NCI-H1092 (cell line): ENCODE measurements at regions not wholly inside any gene's neighbourhood (a gene's known extent, or its start where the extent isn't known, plus 50 kb on each side); places are given as distances from the start of the nearest gene placed in this dataset.
"Not testable (repeated sequence)": the region's sequence is repeated elsewhere in the genome, so short reads cannot be mapped to it uniquely, and the experiment has no call there.

Experiments
- DNase-seq: peaks from one replicate; lab custom pipeline; 2025; lab: John Stamatoyannopoulos, UW

DNA sequence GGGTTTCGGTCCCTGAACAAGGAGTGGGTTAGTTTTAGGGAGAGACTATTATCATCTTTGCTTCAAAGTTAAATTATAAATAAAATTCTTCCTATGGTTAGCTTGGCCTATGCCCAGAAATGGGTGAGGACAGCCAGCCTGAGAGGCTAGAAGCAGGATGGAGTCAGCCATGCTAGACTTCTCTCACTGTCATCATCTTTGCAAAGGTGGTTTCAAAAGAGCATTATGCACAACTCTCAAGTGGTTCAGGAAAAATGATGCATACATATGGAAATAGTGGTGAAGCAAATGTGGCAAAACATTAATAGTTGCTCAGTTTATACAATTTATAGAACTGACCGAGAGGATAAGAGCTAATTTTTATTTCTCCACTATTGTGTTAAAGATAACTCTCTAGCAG lies 124.3 kb upstream of the FOXN2 start:
- DNase-seq = no peak

DNA sequence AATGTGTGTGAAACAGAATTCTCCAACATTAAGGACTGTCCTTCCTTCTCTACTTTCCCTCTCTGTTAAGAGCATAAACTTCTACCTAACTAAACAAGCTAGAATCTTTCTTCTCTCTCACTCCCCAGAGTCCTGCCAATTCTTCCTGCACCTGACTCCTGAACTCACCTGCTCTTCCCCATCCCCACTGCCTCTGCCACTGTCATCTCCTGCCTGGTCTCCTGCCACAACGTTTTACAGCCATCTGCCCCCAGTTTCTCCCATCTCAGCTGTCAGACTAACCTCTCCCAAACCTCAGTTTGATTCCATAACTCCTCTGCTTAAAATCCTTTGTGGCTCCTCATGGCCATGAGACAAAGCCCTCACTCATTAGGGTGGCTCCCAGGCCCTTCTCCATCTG lies 119.8 kb upstream of the FOXN2 start:
- DNase-seq = no peak

DNA sequence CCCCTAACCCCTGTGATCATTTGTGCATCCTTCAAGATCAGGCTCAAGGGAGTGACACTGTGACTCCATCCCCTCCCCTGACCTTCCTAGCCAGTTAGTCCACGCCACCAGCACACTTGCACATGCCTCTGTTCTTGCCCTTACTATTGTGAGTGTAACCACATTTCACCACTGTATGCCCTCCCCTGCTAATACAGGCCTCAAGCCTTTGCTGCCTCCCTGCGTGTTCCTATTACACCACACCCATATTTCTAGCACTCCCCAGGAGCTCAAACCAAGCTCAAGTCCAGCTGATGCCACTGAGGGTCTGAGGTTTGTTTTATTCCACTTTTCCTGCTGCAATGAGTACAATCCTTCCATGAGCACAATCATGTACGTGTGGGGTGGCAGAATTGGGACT lies 119.3 kb upstream of the FOXN2 start:
- DNase-seq = no peak

DNA sequence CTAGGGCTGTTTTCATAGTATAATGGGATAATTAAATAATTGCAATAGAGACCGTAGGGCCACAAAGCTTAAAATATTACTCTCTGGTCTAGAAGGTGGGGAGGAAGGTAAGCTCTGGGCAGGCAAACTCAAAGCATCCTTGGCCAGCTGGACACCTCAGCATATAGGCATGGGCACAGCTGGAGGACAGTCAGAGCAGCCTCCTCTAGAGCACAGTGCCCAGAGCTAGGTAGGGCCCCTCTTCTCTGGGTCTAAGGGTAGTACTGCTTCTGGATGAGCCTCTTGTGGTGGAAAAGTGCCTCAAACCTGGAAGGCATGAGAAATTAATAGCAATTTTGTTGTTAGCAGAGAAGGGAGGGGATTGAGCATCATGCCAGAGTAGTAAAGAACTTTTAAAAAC lies 116.9 kb upstream of the FOXN2 start:
- DNase-seq = no peak

DNA sequence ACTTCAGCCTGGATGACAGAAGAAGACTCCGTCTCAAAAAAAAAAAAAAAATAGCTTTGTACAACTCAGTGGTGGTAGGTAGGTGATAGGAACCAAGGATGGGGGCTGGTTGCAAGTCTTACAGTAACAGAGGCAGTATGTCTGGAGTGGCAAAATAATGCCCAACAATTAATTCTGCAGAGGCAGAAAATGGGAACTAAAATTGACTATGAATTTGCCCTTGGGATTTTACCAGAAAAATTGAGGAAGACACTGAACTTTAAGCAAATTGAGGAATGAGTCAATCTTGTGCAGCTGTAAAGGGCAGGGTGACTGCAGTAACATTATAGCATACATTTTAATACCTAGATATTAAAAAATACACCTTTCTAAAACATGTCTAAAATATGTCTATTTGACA lies 116.1 kb upstream of the FOXN2 start:
- no peak for DNase-seq

DNA sequence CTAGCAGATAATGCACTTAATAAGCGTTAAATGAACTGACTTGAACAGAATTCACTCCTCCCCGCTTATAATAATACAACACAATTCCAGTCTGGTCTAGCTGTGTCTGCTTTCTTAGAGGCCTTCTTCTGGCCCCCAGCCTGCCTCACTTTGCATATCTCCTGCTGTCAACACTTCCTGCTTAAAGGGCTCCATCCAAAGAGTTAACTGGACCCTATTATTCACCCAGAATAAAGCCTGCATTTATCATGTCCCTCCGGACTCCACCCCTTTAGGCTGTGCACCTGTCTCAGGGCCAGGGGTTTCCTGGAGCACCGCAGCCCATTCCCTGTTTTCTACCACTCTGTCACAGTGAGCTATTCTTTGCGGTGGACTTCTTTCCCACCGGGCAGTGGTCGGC lies 115.4 kb upstream of the FOXN2 start:
- DNase-seq = no peak

DNA sequence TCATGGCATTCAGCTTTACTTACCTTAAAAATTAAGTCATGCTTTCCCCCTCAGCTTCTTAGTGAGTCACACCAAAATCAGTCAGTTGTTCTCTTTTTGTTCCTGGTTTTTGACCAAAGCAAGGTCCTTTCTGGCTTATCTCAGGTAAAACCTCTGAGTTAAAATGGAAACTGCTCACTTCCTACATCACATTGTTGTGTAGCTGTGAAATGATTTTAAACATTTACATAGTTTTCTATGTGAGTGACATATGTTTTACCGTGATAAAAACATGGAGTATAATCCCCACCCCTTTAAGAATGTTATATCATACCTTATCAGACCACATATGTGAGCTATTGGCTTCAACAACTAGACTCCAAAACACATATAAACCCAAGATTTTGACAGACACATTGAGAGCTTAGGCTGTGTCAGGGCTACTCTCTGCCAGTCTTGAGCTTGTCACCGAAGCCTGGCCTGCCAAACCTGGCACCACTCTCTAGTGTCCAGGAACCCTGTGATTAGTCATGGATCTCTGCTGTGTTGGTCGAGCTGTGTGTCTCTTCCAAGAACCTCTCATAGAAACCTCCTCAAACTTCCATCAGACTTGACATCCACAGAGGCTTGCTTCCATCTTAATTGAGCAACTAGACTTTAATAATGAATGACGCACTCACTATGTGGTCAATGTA lies 113.7 kb upstream of the FOXN2 start:
- DNase-seq = no peak

DNA sequence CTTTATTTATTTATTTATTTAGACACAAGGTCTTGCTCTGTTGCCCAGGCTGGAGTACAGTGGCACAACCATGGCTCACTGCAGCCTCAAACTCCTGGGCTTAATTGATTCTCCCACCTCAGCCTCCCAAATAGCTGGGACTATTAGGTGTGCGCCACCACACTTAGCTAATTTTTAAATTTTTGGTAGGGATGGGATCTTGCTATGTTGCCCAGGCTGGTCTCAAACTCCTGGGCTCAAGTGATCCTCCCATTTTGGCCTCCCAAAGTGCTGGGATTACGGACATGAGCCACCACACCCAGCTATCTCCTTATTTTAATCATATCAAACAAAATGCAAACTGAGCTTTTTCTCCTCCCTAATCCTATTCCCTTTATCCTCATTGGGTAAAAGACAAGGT lies 113.0 kb upstream of the FOXN2 start:
- DNase-seq = not testable (repeated sequence)

DNA sequence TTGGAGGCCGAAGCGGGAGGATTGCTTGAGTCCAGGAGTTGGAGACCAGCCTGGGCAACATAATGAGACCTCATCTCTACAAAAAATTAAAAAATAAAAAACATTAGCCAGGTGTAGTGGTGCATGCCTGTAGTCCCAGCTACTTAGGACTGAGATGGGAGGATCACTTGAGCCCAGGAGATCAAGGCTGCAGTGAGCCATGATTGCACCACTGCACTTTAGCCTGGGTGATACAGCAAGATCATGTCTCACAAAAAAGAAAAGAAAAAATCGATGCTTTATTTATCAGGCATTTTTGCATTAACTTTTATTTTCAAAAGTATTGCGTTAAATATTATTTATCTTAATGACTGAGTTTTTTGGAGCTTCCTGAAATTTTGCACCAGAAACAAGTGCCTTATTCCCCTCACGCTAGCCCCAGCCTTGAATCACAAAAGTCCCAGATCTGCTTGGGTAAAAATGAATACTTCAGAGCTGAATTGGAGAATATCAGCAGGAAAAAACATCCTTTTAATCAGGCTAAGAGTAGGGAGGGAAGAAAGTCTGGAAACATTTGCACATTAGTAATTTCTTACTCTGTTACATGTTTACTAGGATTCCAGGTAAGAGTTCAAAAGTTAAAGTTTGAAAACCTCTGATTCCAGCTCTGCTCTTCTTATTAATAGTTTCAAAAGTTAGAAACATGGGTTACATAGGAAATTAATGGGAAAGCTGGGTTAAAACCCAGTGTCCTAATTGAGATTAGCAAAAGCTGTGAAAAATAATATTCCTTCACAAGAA lies 111.4 kb upstream of the FOXN2 start:
- DNase-seq = no peak

DNA sequence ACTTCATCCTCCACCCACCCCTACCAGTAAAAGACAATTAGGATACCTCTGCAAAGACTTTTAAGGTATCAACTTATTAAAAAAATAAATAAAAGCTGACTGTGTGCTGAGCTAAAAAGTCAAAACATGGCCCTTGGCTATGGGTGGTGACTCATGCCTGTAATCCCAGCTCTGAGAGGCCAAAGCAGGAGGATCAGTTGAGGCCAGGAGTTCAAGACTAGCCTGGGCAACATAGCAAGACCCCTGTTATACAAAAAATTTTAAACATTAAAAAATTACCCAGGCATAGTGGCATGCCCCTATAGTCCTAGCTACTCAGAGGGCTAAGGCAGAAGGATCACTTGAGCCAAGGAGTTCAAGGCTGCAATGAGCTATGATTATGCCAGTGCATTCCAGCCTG lies 110.8 kb upstream of the FOXN2 start:
- DNase-seq = no peak

DNA sequence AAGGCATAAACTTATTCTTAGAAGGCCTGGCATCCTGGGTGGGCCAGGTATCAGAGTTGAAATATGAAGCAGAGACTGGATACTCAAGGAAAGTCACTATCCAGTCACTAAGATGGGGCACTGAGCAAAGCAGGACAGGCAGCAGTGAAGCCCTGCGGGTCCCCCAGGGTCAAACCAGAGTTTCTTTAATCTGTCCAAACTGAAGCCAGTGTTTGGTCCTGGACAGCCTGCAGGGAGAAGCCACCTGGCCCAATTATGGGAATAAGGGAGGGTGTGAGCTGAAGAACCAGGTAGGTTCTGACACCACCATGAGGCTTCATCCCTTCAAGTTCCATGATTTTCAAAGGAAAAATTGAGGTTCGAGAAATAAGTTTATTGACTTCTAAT lies 109.7 kb upstream of the FOXN2 start:
- no peak for DNase-seq

DNA sequence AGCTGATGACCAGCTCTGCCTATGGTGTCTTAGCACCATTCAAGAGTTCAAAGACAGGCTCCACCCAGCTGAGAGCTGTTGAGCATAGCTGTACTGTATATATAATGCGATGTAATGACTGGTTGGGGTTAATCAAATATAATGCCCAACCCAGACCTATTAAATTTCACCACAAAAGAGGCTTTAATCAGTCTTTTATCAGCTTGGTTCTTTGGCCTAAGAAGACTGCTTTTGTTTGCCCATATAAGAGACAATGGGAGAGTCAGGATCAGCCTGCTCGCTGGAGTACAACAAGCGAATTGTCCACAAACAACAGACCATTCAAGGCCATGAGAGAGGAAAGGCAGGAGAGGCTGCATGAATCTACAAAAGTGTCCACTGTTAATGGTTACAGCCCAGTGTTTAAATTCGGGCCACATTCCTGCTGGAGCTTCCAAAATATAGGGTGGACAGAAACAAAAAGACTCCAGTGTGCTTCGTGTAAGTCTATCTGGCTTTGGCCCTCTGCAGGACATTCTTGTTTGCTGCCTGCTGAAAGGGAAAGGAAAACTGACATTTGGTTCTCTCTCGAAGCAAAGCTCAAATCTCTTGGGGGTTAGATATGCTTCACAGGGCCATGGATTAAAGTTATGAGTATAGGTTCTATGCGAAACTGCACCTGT lies 109.2 kb upstream of the FOXN2 start:
- DNase-seq = no peak

DNA sequence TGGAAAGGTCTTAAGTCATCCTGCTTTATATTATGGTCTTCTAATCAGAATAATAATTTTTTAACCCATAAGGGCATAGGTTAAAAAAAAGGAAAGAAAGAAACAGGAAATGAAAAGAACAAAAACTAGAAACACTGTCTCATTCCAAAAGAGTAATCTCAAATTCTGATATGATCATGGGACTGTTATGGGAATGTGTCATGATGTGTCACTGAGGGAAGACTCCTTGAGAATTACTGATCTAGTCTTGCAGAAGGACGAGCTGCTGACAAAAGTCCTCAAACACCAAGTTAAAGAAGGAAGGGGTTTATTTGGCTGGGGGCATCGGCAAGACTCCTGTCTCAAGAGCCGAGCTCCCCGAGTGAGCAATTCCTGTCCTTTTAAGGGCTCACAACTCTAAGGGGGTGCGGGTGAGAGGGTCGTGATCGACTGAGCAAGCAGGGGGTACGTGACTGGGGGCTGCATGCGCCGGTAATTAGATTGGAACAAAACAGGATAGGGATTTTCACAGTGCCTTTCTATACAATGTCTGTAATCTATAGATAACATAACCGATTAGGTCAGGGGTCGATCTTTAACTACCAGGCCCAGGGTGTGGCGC lies 108.3 kb upstream of the FOXN2 start:
- not testable (repeated sequence) for DNase-seq

DNA sequence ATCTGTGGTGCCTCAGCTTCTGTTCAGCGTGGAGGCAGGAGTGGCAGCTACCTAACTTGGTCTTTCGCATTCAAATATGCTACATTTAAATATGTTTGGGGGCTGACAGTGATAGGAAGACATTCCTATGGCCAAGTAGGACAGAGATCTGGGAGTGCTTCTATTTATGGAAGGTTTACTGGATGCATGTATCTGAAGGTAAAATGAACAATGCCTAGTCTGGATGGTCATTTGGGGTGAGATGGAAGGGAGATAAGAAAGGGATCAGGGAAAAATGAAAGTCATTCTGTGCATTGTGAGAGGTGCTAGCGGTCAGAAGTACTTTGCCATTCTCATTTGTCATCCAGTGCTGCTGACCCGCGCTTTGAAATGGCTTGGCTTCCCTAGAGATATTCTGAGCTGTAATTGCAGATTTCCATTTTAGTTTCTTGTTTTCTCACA lies 107.3 kb upstream of the FOXN2 start:
- DNase-seq = no peak

DNA sequence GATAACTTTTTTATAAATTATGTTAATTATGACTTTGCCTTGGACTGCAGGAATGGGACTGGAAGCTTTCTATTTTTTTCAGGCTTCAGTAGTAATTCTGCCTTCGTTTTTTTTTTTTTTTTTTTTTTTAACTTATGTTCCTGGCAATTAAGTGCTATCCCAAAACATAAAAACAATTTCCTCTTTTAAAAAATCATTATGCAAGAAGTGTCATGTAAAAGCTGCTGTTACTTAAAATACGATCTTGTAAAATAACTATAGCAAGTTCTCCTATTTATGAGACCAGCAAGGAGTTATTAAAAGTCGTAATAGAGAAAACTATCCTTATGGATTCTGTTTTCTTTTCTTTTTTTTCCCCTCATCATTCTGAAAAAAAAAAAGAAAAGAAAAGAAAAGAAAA lies 106.6 kb upstream of the FOXN2 start:
- no peak for DNase-seq

DNA sequence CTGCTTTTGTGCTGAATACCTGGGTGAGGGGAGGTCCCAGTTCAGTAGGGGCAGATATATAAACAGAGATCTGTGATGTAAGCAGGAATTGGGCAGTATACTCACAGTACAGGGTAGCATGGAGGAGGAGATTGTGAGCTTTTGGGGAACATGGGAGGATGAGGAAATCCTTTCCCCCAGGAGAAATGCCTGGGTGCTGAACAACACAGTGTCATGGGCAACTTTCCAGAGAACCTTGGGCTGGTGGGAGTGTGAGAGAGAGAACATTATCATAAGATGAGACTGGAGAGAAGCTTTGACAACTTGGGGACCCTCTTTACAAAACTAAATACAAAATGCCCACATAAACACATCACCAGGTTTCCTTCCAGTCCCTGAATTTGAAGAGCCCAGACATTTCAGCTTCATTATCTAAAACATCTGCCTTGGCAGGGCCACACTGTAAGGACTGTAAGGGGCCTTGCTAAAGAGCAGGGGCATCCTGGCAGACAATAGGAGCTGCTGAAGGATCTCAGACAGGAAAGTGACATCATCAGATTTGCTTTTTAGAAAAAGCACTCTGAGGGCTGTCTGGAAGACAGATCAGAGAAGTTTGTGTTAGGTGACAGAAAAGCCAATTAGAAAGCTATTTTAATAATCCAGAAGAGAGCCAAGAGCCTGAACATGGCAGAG lies 105.1 kb upstream of the FOXN2 start:
- DNase-seq = no peak

DNA sequence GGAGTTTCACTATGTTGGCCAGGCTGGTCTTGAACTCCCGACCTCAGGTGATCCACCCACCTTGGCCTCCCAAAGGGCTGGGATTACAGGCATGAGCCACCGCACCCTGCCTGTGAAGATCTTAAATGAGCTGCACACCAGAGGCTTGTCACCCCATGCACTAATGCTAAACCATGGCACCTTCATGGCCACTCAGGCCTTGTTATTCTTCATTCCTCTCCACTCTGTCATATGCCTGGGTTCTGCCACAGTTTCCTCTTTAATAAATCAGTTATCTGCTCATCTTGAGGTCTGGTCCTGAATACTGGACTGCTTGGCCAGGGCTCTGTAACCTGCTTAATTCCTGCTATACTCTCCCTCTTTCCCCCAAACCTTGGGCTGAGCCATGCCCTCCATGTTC lies 104.3 kb upstream of the FOXN2 start:
- DNase-seq = no peak

DNA sequence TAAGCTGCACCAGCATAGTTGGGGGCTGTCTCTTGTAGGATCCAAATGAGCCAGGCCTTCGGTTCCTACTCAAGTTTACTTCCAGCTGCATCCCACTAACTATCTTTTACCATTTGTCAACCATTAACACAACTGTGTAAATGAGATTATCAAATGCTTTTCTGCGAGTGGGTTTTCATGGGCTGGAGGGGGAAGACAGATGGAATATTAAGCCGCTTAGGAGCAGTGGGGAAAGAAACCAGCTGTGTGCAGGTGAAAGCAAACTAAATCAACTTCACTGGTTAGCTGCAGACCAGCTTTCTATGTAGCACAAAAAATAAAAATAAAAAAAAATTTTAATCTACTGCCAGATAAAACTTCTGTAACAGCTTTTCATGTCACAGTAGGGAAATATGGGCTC lies 100.8 kb upstream of the FOXN2 start:
- DNase-seq = no peak

DNA sequence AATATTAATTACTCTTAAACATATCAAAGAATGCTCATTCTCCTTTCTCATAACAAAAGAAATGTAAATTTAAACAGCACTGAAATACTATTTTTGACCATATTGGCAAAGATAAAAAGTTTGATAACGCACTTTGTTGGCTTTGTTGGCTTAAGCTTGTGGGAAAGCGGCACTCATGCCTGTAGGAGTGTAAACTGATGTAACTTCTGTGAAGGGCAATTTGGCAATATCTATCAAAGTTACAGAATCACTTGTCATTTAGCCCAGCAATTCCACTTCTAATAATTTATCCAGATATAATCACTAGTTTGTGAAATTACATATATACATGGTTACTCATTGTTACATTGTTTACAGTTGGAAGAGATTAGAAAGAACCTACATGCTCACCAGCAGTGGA lies 96.3 kb upstream of the FOXN2 start:
- no peak for DNase-seq

DNA sequence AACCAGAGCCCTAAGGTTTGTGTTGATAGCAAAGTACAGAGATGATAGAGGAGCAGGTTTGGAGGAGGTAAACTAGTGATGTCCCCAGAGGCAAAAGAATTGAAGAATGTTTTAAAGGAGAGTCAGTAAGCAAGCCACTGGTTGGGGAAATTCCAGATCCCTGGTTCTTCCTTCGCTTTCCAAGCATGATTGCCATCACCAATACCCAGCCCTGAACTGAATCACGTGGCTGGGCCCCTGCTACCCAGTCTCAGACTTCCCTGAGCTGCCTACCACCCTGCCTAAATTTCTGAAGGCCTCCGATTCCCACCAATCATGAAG lies 95.3 kb upstream of the FOXN2 start:
- no peak for DNase-seq

DNA sequence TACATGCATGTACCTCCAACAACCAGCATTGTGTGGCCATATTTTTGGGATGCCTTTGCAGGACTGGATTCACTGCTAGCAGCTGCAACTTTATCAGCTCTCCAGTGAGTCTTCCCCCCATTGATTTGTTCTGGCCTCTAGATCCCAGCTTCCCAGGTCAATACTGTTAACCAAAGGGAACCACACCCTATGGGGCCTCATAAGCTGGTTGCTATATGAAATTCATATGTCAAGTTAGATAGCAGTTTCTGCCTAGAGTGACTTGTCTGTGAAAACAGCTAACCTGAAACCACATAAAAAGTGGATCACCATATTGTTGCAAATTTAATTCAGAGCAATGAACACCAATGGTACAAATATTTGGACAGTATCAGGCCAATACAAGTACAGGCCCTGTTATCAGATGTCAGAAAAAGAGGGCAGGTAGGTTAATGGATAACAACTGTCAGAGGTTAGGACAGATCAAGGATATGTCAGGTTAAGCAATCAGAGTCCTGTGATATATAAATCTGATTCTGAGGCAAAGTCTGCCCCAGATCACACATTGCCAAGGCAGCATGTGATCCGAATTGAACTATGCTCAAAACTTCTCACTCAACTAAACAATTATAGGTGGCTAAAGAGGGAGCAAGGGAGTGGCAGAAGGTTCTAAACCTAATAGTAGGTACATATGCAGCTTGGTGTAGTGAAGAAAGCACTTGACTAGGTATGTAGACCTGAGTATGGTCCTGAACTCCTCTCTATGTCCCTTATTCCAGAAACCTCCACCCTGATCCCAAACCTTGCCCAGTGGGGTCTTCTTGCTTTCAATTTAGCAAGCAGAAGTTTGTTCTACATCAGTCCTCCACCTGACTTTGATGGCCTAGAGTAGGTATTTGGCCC lies 94.7 kb upstream of the FOXN2 start:
- DNase-seq = no peak

DNA sequence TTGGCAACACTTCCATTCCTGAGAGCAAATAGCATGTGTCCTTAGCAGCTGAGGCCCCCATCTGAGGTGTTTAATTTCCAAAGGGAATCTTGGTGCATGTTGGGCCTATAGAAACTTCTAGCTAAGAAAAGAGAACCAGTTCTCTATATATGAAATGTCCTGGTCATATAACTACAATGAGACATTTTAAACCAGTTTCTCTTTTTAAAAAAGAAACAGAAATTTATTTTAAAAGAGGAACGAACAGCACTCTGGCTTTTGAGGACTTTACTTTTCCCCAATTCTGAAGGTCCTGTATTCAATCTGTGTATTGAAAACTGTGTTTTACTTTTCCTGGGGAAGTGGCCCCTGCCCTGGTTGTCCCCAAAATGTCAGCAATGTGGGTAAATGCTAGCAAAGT lies 94.0 kb upstream of the FOXN2 start:
- DNase-seq = no peak
